WTC11 (cell line): ENCODE measurements at regions not wholly inside any gene's neighbourhood (a gene's known extent, or its start where the extent isn't known, plus 50 kb on each side); places are given as distances from the start of the nearest gene placed in this dataset.

Source experiments
- ATF1 ChIP-seq: sonication (generic); formaldehyde crosslinking; IDR thresholded peaks from 2 replicates; pipeline ENCODE4 v1.8.1; 2023; ENCODE audit warnings: mild to moderate bottlenecking, moderate library complexity, missing genetic modification reagents
- ATF2 ChIP-seq: sonication (generic); formaldehyde crosslinking; IDR thresholded peaks from 2 replicates; pipeline ENCODE4 v1.8.1; 2022; ENCODE audit warnings: low read depth, missing genetic modification reagents, borderline replicate concordance
- CREB1 ChIP-seq: sonication (generic); formaldehyde crosslinking; IDR thresholded peaks from 2 replicates; pipeline ENCODE4 v1.8.0; 2023; ENCODE audit warnings: mild to moderate bottlenecking, missing genetic modification reagents
- GTF2I ChIP-seq: fragments of 250-450 bp; sonication (Bioruptor Pico); conservative IDR thresholded peaks from 2 replicates; pipeline ENCODE4 v1.4.0; 2021; ENCODE audit warnings: mild to moderate bottlenecking
- ZNF138 ChIP-seq: sonication (generic); formaldehyde crosslinking; conservative IDR thresholded peaks from 2 replicates; pipeline ENCODE4 v1.8.1; 2022; ENCODE audit warnings: mild to moderate bottlenecking, moderate library complexity, missing genetic modification reagents
- TF ChIP-seq, protein P1 (sequence below): sonication (generic); formaldehyde crosslinking; IDR thresholded peaks from 2 replicates; pipeline ENCODE4 v1.8.1; 2023; ENCODE audit warnings: mild to moderate bottlenecking, missing genetic modification reagents, moderate library complexity
- TF ChIP-seq, protein P2 (sequence below): fragments of 200-600 bp; IDR thresholded peaks from 2 replicates; pipeline ENCODE4 v1.8.0; 2022; ENCODE audit warnings: antibody characterized with exemption
- TF ChIP-seq, protein P3 (sequence below): sonication (generic); formaldehyde crosslinking; IDR thresholded peaks from 2 replicates; pipeline ENCODE4 v1.8.0; 2022; ENCODE audit warnings: mild to moderate bottlenecking, missing genetic modification reagents

DNA sequence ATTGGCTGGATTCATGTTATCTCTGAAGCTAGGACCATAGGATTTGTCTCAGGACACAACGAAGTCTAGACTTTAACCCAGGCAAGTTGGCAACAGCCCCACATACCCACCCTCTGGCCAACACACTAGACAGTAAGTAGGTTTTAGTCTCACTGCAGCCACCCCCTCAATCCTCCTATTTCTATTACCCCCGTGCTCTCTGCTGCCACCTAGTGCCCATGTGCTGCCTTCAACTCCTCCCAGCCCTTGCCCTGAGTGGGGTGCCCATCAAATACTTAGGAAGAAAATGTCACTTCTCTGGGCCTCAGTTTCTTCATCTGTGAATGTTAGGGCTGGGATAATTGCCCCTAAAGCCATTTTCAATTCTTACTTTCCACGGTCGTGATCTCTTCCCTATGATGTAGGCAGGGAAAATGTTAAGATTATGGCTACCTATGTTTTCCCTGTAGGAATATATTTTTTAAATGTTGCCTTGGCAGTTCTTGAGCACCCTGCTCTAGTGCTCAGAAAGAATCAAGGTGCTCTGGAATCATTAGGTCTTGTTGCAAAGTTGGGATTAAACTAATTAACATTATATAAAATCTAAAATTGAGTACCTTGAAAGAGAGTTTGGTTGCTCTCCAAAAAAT lies 213.0 kb downstream of the LMX1A start:
- TF ChIP-seq ATF1 (CRISPR knock-in tag): no peak
- TF ChIP-seq GTF2I (CRISPR knock-in tag): no peak
- TF ChIP-seq, protein P1, sequence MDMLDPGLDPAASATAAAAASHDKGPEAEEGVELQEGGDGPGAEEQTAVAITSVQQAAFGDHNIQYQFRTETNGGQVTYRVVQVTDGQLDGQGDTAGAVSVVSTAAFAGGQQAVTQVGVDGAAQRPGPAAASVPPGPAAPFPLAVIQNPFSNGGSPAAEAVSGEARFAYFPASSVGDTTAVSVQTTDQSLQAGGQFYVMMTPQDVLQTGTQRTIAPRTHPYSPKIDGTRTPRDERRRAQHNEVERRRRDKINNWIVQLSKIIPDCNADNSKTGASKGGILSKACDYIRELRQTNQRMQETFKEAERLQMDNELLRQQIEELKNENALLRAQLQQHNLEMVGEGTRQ (CRISPR knock-in tag): no peak
- TF ChIP-seq, protein P2, sequence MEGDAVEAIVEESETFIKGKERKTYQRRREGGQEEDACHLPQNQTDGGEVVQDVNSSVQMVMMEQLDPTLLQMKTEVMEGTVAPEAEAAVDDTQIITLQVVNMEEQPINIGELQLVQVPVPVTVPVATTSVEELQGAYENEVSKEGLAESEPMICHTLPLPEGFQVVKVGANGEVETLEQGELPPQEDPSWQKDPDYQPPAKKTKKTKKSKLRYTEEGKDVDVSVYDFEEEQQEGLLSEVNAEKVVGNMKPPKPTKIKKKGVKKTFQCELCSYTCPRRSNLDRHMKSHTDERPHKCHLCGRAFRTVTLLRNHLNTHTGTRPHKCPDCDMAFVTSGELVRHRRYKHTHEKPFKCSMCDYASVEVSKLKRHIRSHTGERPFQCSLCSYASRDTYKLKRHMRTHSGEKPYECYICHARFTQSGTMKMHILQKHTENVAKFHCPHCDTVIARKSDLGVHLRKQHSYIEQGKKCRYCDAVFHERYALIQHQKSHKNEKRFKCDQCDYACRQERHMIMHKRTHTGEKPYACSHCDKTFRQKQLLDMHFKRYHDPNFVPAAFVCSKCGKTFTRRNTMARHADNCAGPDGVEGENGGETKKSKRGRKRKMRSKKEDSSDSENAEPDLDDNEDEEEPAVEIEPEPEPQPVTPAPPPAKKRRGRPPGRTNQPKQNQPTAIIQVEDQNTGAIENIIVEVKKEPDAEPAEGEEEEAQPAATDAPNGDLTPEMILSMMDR: peak; percentile 74
- TF ChIP-seq ZNF138 (CRISPR knock-in tag): no peak
- TF ChIP-seq, protein P3, sequence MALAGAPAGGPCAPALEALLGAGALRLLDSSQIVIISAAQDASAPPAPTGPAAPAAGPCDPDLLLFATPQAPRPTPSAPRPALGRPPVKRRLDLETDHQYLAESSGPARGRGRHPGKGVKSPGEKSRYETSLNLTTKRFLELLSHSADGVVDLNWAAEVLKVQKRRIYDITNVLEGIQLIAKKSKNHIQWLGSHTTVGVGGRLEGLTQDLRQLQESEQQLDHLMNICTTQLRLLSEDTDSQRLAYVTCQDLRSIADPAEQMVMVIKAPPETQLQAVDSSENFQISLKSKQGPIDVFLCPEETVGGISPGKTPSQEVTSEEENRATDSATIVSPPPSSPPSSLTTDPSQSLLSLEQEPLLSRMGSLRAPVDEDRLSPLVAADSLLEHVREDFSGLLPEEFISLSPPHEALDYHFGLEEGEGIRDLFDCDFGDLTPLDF (CRISPR knock-in tag): no peak
- no peak for TF ChIP-seq CREB1 (CRISPR knock-in tag)
- no peak for TF ChIP-seq ATF2
